HG03469 (cell line): ENCODE measurements at regions not wholly inside any gene's neighbourhood (a gene's known extent, or its start where the extent isn't known, plus 50 kb on each side); places are given as distances from the start of the nearest gene placed in this dataset.
"Not testable (repeated sequence)": the region's sequence is repeated elsewhere in the genome, so short reads cannot be mapped to it uniquely, and the experiment has no call there.

Experiments used
- ATAC-seq: cut with Tn5 transposase; IDR thresholded peaks from one replicate; pipeline ENCODE4 v1.9.1; 2021; ENCODE audit warnings: mild to moderate bottlenecking, moderate library complexity, moderate number of reproducible peaks; ENCODE audit not compliant: unreplicated experiment

DNA sequence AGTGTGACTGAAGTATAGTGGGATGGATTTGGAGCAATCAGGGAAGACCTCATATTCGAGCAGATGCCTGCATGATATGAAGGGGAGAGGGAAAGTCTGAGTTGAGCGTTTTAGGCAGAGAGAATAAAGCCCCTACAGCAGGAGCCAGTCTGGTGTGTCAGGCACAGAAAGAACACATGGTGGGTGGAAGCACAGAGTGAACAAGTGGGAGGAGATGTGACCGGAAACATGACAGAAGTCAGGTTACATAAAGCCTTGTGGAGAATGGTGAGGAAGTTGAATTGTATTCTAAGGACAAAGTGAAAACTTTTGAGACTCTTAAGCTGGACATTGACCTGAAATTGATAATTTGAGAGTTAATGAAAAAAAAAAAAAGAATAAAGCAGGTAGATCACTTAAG lies 541.0 kb downstream of the PLOD2 start:
- no peak for ATAC-seq

DNA sequence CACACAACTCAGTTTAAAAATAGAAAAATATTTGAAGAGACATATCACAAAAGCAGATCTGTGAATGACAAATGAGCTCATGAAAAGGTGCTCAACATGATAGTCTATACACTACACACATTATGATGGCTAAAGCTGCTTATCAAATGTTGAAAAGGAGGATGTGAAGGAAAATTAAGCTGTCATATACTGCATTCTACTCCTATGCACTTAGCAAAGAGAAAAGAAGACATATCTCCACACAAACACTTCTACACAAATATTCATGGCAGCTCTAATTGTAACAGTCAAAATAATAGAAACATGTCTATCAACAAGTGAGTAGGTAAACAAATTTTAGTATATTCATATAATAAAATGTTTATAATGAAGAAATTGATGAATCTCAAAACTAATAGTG lies 540.5 kb downstream of the PLOD2 start:
- no peak for ATAC-seq

DNA sequence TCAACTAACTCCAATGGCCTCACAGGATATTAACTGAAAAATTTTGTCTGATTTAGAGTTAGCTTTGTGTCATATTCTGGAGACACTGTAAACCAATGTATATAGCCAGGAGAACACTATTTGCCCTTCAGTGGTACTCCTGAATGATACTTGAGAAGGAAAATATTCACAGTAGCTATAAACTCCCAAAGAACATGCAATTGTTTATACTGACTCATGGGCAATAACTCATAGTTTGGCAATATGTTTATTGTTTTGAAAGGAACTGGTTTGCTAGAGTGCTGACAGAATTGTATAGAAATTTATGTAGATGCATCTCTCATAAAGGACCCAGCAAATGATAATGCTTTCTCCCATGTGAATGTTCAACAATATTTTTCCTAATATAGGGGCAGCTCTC lies 537.6 kb downstream of the PLOD2 start:
- ATAC-seq = no peak

DNA sequence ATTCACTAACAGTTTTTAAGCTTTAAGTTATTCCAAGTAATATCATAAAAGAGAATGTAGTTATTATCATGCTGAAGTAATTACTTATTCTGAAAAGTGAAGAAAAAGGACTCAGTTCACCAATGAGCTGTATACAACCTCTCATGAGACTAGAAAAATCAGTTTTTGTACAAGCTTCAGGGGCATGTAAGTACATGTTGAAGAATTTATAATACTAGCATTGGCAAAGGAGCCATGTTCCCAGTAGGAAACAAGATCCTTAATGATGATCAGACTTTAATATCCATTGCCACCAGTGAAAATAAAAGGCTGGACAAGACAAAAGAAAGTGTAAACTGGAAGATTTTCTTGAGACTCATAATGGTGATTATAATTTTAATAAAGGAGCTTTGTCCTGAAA lies 532.8 kb downstream of the PLOD2 start:
- no peak for ATAC-seq

DNA sequence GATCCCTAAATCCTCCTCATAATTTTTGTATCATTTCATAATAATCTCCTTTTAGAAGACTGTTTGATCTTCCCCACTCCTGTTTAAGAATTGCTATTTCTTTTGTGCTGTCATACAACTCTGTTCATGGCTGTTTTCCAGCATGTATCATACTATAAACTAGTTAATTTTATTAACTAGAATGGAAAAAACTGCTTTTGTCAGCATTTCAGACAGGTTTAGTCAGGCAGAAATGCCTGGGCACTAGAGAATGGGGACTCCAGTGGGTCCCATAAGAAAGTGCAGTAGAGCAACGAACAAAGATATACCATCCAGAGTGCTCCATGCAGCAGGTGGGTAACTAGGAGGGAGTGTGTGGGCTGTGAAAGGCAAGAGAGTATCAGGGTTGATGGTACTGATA lies 523.9 kb downstream of the PLOD2 start:
- ATAC-seq = no peak

DNA sequence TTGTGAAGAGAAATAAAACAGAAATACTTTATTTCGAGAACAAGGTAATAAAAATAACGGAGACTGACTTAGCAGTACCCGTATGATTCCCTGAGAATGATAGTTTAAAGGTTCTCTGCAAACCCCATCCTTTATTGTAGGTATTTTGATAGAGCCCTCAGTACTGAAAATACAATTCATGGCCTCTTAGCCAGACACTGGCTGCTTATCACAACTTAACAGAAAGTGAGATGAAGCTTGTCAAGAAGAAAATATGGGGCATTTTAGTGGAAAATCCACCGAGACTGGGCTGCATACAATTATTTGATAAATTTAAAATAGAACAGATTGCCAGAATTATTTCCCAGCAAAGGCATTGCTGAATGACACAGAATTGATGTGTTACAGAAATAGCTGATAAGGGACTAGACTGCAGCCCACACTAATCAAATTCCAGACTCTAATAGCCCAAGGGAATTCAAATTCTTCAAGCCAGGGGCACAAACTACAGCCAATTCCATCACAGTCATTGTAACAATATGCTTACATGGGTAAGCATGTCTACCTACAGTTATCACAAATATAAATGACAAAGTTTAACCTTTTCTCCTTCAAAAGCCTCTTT lies 521.9 kb downstream of the PLOD2 start:
- ATAC-seq = no peak

DNA sequence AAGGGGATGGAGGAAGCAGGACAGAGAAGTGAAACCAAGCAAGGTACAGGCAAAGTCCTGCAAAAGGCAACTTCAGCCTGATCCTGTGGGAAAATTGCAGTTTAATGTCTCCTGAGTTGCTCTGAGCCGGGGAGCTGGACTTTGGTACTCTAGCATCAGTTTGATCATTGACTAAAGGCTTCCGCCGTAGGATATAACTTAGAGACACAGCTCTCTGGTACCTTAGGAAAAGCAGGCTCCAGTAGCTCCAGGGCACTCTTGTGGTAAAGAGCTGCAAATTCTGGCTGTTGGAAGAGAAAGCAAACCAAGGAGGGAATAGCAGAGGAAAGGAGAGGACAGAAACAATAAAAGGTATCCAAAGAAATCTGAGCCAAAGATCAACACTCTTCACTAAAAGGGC lies 521.1 kb downstream of the PLOD2 start:
- ATAC-seq = no peak

DNA sequence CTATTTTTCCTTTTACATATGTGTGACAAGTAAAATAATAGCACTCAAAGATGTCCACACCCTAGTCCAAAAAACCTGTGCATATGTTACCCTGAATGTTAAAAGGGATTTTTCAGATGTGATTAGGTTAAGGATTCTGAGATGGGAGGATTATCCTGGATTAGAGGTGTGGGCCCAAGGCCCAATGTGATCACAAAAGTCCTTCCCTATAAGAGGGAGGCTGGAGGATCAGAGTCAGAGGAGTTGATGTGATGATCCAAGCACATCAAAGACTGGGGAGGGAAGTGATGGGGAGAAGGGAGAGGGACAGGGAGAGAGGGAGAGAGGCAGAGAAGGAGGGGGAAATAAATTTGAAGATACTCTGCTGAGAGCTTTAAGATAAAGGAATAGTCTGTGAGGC lies 512.6 kb downstream of the PLOD2 start:
- no peak for ATAC-seq

DNA sequence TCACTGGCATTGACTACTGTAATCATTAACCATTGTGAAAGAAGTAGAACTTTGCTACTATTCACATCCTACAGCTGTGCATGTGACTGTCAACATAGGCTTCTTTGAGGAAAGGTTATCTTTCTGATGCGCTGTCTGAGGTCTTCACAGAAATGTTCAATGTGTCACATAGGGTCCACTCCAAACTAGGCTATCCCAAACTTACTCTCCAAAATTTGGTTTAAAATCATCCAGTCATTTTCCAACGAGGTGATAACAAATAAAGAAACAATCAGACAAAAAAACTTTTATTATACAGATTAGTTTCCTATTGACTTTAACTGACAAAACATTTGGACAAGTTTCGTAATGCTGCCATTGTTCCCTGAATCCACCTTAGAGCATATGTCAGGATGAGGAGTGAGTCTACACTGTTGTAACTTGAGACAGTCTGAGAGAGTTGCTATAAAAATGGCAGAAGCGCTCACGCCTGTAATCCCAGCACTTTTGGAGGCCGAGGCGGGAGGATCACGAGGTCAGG lies 511.6 kb downstream of the PLOD2 start:
- ATAC-seq = no peak

DNA sequence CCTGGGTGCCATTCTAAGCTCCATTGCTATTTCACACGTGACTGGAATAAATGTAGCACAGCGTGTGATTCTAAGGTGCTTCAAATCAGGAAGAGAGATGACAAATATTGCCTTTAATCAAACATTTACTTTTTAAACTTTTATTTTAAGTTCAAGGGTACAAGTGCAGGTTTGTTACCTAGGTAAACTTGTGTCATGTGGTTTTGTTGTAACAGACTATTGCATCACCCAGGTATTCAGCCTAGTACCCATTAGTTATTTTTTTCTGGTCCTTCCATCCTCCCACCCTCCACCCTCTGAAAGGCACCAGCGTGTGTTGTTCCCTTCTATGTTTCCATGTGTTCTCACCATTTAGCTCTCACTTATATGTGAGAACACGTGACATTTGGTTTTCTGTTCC lies 510.8 kb downstream of the PLOD2 start:
- no peak for ATAC-seq

DNA sequence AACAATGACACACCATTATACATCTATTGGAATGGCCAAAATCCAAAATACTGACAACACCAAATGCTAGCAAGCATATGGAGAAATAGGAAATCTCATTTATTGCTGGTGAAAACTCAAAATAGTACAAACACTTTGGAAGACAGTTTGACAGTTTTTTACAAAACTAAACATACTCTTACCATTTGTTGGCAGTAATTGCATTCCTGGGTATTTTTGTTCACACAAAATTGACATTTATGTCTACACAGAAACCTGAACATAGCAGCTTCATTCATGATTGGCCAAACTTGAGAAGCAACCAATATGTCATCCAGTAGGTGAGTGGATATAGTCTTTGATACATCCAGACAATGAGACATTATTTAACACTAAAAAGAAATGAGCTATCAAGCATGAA lies 489.9 kb downstream of the PLOD2 start:
- ATAC-seq = no peak

DNA sequence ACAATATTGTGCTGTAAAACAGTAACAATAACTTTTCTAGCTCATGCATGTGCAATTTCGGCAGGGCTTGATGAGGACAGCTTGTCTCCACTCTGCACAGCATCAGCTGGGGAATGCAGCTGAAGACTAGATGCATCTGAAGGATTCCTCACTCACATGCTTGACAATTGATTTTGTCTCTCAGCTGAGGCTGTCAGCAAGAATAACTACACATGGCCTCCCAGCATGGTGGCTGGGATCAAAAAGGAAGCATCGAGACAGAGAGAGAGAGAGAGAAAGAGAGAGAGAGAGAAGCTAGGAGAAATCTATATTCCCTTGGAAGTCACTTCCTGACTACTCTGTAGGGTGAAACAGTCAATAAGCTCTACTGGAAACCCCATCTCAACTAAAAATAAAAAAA lies 487.1 kb downstream of the PLOD2 start:
- no peak for ATAC-seq

DNA sequence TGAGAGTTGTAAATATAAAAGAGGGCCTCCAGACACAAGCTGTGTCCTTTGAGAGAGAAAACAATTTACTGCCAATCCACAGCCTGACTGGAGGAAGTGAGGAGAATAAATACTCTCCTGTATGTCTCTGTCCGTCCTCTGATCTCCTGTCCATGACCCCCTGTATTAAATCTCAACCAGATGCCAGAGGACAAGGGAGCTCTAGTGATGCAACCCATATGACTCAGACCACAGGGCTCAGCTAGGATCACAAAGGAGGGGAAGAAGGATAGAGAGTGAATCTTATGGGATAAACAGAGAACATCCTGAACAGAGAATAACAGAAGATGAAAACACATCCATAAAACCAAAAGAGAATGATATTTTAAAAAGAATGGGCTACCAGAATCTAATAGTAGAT lies 482.6 kb downstream of the PLOD2 start:
- ATAC-seq = no peak

DNA sequence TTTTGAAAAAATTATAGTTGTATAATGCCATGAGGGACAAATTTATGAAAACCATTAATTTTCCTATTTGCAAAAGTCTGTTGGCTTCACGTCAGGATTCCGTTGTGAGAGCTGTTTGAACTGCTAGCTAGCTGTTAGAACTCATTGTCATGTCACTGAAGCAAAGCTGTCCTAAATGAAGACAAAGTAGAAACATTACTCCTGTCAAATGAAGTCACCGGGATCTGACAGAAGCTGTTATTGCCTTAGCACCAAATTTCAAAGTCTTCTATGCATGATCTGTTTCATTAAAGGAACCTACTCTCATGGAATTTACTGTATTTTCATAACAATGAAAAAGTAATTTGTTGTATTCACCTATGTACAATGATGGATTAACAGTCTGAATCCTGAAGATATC lies 479.8 kb downstream of the PLOD2 start:
- ATAC-seq = no peak

DNA sequence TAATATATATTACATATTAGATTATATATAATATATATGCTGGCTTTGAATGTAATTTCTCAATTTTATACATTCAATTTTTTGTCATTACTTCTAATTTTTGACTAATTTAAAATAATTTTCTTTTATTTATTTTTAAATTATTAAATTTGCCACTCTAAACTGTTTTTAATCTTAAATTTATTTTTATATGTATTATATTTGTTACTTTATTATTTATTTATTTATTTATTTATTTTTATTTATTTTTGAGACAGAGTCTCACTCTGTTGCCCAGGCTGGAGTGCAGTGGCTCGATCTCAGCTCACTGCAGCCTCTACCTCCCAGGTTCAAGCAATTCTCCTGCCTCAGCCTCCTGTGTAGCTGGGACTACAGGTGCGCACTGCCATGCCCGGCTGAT lies 473.0 kb downstream of the PLOD2 start:
- ATAC-seq = not testable (repeated sequence)

DNA sequence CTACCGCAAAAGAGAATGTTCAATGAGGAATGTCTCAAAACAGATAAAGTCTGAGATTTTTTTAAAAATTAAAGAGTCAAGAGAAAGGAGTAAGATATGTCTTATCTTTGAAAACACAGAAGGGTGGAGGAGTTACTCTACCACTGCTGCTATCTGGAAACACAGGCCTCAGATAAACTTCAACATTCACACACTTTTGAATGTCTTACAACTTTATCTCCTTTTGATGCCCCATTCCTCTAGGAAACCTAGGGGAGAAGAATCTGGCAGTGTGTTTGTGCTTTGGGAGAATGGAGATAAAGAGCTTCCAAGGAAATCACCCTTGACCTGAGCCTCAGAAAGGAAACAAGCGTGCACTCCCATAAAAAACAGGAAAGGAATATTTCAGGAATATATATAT lies 468.2 kb downstream of the PLOD2 start:
- no peak for ATAC-seq

DNA sequence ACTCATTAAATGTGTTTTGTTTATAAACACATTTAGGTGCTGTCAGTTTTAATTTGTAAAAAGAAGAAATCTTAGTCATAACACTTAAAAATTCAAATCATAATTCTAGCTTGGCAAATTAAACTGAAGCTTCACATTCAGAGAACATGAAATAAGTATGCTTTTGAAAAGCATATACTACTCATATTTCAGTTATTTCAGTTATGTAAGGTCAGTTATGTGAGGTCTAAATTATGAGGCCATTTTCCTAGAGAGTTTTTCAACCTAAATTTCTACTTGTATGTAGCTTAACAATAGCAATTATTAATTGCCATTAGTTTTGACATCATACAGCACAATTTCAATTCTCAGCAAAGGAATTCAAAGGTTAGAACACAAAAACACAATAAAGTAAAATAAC lies 465.0 kb downstream of the PLOD2 start:
- no peak for ATAC-seq

DNA sequence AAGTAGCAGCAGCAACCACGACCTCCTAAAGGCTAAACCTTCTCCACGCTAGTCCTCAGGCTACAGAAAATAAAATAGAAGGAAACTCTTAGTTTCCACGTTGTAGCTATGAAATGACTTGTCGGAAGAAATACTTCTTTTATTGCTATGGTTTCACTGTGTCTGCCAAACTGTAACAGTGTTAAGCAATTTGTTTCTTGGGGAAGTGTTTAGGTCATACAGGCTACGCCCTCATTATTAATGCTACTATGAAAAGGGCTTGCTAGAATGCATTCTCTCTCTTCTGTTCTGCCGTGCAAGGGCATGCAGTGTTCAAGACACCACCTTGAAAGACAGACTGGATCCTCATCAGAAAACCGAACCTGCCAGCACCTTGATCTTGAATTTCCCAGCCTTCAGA lies 462.7 kb downstream of the PLOD2 start:
- ATAC-seq = no peak

DNA sequence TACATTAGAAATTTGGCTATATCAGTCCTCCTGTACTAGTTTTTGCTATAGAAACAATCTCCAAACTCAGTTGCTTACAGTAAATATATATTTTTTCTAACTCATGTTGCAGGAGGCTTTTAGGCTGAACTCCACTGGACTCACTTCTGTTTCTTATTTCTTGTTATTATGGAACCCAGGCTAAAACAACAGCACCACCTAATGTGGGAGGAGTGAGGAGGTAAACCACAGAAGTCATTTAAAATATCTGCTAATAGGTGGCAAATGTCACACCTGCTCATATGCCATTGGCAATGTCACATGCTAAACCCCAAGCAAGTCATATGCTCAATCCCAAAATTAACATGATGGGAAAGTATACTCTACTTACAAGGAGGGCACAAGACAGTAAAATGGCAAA lies 462.2 kb downstream of the PLOD2 start:
- no peak for ATAC-seq

DNA sequence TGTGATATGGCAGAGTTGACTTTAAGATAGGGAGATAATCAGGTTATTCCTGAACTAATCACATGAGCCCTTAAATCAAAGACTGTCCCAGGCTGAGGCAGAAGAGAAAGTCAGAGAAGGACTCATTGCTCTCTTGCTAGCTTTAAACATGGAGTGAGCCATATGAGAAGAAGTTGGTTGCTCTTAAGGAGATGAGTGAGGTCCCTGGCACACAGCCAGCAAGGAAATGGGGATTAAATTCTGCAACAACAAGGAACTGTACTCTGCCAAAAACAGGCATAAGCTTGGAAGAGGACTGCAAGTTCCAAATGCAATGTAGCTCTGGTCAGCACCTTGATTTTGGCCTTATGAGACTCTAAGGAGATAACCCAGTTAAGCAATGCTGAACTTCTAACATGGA lies 457.0 kb downstream of the PLOD2 start:
- ATAC-seq = no peak

DNA sequence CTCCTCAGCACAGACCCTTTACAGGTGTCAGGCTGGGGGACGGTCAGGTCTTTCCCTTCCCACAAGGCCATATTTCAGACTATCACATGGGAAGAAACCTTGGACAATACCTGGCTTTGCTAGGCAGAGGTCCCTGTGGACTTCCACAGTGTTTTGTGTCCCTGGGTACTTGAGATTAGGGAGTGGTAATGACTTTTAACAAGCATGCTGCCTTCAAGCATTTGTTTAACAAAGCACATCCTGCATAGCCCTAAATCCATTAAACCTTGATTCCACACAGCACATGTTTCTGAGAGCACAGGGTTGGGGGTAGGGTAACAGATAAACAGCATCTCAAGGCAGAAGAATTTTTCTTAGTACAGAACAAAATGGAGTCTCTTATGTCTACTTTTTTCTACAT lies 451.2 kb downstream of the PLOD2 start:
- ATAC-seq = not testable (repeated sequence)

DNA sequence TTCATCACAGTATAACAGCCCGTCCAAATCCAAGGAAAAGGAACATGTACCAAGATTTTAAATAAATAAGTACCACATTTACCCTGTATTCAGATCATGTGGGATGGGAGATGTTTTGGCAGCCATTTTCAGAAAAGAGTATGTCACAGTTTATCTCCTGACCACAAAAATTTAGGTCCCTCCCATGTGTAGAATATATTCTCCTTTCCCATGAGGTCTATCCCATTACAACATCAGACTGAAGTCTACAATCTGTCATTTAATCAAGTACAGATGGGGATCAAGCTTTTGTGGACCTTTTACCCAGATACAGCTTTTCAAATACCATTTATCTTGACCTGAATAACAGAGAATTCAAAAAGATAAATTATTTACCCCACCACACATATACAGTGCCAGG lies 444.5 kb downstream of the PLOD2 start:
- no peak for ATAC-seq

DNA sequence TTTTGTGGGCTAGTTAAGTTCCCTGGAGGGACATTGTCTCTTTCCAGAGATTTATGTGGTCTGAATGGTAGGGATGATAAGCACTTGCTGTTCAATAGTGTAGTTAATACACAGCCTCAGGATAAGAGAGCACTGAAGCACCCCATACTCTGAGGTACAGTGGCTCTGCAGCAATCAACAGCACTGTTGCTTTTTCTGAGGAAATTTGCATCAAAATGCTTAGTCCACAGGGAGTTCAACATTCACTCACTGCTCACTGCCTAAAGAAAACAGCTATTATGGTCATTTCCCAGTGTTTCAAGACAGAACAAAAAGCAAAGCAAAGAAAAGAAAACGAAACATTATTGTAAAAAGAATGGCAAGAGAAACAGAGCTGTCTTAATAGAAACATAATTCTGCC lies 441.9 kb downstream of the PLOD2 start:
- ATAC-seq = no peak
